WTC11 (cell line): ENCODE measurements at regions not wholly inside any gene's neighbourhood (a gene's known extent, or its start where the extent isn't known, plus 50 kb on each side); places are given as distances from the start of the nearest gene placed in this dataset.

Source experiments
- ATAC-seq: fragments of 200-7000 bp; cut with Tn5 transposase; 2 replicates; pipeline ENCODE4 v1.10.0; 2021; ENCODE audit warnings: mild to moderate bottlenecking, moderate library complexity
- CTCF ChIA-PET: fragments of 300-600 bp; sonication (Branson Sonifier 250); formaldehyde crosslinking; loops from one replicate; lab custom pipeline; 2021; ENCODE audit warnings: antibody characterized with exemption; lab: Charles Lee
- POLR2A ChIA-PET: fragments of 350-600 bp; sonication (Branson Sonifier 250); formaldehyde crosslinking; loops from one replicate; lab custom pipeline; 2021; ENCODE audit warnings: antibody characterized with exemption; lab: Charles Lee
- DNase-seq: peaks from one replicate; pipeline ENCODE4 v3.0.0; 2021; ENCODE audit warnings: low spot score
- H3K27ac Mint-ChIP-seq: 2 replicates; pipeline ENCODE4 v1.8.0; 2021; ENCODE audit warnings: mixed read lengths
- H3K27me3 Mint-ChIP-seq: 2 replicates; pipeline ENCODE4 v1.8.0; 2021; ENCODE audit warnings: low read depth, mild to moderate bottlenecking, moderate library complexity, mixed read lengths
- H3K36me3 Mint-ChIP-seq: 2 replicates; pipeline ENCODE4 v1.8.0; 2021; ENCODE audit warnings: mixed read lengths
- H3K4me1 Mint-ChIP-seq: 2 replicates; pipeline ENCODE4 v1.8.0; 2022; ENCODE audit warnings: mixed read lengths
- H3K4me3 Mint-ChIP-seq: 2 replicates; pipeline ENCODE4 v1.8.0; 2021; ENCODE audit warnings: mild to moderate bottlenecking, moderate library complexity, mixed read lengths
- H3K9me3 Mint-ChIP-seq: 2 replicates; pipeline ENCODE4 v1.8.0; 2021; ENCODE audit warnings: mixed read lengths
- CBFB ChIP-seq: sonication (generic); formaldehyde crosslinking; IDR thresholded peaks from 2 replicates; pipeline ENCODE4 v1.8.1; 2022; ENCODE audit warnings: mild to moderate bottlenecking, low read depth, missing genetic modification reagents
- E2F1 ChIP-seq: sonication (generic); formaldehyde crosslinking; IDR thresholded peaks from 2 replicates; pipeline ENCODE4 v1.8.0; 2022; ENCODE audit warnings: mild to moderate bottlenecking, missing genetic modification reagents
- FOXK1 ChIP-seq: sonication (generic); formaldehyde crosslinking; IDR thresholded peaks from 2 replicates; pipeline ENCODE4 v1.8.0; 2022; ENCODE audit warnings: mild to moderate bottlenecking, moderate library complexity, missing genetic modification reagents
- NR1H2 ChIP-seq: sonication (generic); formaldehyde crosslinking; IDR thresholded peaks from 2 replicates; pipeline ENCODE4 v1.9.0; 2021; ENCODE audit warnings: mild to moderate bottlenecking, moderate library complexity, missing genetic modification reagents
- NR2C2 ChIP-seq: sonication (generic); formaldehyde crosslinking; IDR thresholded peaks from 2 replicates; pipeline ENCODE4 v1.8.0; 2022; ENCODE audit warnings: mild to moderate bottlenecking, missing genetic modification reagents
- OVOL2 ChIP-seq: fragments of 250-450 bp; sonication (Bioruptor Pico); IDR thresholded peaks from 2 replicates; pipeline ENCODE4 v1.9.0; 2021; ENCODE audit warnings: mild to moderate bottlenecking, borderline replicate concordance
- PRDM15 ChIP-seq: sonication (generic); formaldehyde crosslinking; IDR thresholded peaks from 2 replicates; pipeline ENCODE4 v1.8.0; 2022; ENCODE audit warnings: missing genetic modification reagents
- SP1 ChIP-seq: sonication (generic); formaldehyde crosslinking; conservative IDR thresholded peaks from 2 replicates; pipeline ENCODE4 v1.8.1; 2022; ENCODE audit warnings: missing genetic modification reagents
- TP53 ChIP-seq: sonication (generic); formaldehyde crosslinking; IDR thresholded peaks from 2 replicates; pipeline ENCODE4 v1.8.1; 2023; ENCODE audit warnings: mild to moderate bottlenecking, missing genetic modification reagents
- USF2 ChIP-seq: sonication (generic); formaldehyde crosslinking; IDR thresholded peaks from 2 replicates; pipeline ENCODE4 v1.8.1; 2023; ENCODE audit warnings: mild to moderate bottlenecking, missing genetic modification reagents, moderate library complexity
- ZNF121 ChIP-seq: sonication (generic); formaldehyde crosslinking; IDR thresholded peaks from 2 replicates; pipeline ENCODE4 v1.8.0; 2023; ENCODE audit warnings: missing genetic modification reagents
- ZNF219 ChIP-seq: sonication (generic); formaldehyde crosslinking; IDR thresholded peaks from 2 replicates; pipeline ENCODE4 v1.8.0; 2023; ENCODE audit warnings: missing genetic modification reagents, mild to moderate bottlenecking, borderline replicate concordance
- ZNF232 ChIP-seq: sonication (generic); formaldehyde crosslinking; IDR thresholded peaks from 2 replicates; pipeline ENCODE4 v1.8.0; 2022; ENCODE audit warnings: mild to moderate bottlenecking, missing genetic modification reagents
- ZNF396 ChIP-seq: fragments of 250-450 bp; sonication (Bioruptor Pico); IDR thresholded peaks from 2 replicates; pipeline ENCODE4 v1.8.0; 2021; ENCODE audit warnings: mild to moderate bottlenecking, moderate library complexity, borderline replicate concordance
- TF ChIP-seq, protein P1 (sequence below): sonication (generic); formaldehyde crosslinking; IDR thresholded peaks from 2 replicates; pipeline ENCODE4 v1.8.1; 2022; ENCODE audit warnings: low read depth, mild to moderate bottlenecking, moderate library complexity, missing genetic modification reagents, borderline replicate concordance
- TF ChIP-seq, protein P2 (sequence below): sonication (generic); formaldehyde crosslinking; IDR thresholded peaks from 2 replicates; pipeline ENCODE4 v1.8.1; 2023; ENCODE audit warnings: mild to moderate bottlenecking, missing genetic modification reagents, borderline replicate concordance
- TF ChIP-seq, protein P3 (sequence below): sonication (generic); formaldehyde crosslinking; IDR thresholded peaks from 2 replicates; pipeline ENCODE4 v1.8.1; 2023; ENCODE audit warnings: mild to moderate bottlenecking, missing genetic modification reagents, moderate library complexity
- TF ChIP-seq, protein P4 (sequence below): sonication (generic); formaldehyde crosslinking; IDR thresholded peaks from 2 replicates; pipeline ENCODE4 v1.8.0; 2023; ENCODE audit warnings: missing genetic modification reagents

DNA sequence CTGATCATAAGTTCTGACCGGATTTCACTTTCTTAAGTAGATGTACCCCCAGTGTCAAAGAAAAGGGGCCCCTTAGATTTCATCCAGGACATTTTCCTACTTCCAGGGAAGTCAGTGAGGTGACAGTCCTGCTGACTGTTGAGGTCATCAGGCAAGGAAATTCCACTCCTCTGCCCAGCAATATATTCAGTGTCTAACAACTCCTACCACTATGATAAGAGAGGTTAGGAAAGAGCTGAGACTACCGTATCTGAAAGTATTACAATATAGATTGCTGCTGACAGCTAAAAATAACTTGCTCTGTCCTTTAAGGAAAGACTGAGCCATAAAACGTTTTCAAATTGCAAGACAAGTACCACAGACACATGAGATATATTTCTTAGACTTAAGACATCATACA is 325.1 kb downstream of the EFNB2 start (continued):
- no peak for TF ChIP-seq PRDM15 (CRISPR knock-in tag)
- TF ChIP-seq FOXK1: no peak
- TF ChIP-seq SP1 (CRISPR knock-in tag): no peak
- no peak for TF ChIP-seq CBFB
- no peak for TF ChIP-seq TP53 (CRISPR knock-in tag)
- no peak for TF ChIP-seq NR1H2 (CRISPR knock-in tag)
- no peak for TF ChIP-seq OVOL2 (CRISPR knock-in tag)
- no peak for TF ChIP-seq ZNF396 (CRISPR knock-in tag)
- TF ChIP-seq, protein P1, sequence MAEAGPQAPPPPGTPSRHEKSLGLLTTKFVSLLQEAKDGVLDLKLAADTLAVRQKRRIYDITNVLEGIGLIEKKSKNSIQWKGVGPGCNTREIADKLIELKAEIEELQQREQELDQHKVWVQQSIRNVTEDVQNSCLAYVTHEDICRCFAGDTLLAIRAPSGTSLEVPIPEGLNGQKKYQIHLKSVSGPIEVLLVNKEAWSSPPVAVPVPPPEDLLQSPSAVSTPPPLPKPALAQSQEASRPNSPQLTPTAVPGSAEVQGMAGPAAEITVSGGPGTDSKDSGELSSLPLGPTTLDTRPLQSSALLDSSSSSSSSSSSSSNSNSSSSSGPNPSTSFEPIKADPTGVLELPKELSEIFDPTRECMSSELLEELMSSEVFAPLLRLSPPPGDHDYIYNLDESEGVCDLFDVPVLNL (CRISPR knock-in tag): no peak

GRCh38 chr13:106205871-106206270 is 329.6 kb downstream of the EFNB2 start:
- ATAC-seq: peak; percentile 90
- DNase-seq: no peak
- H3K4me1 Mint-ChIP-seq: peaks cover 62% of the 10 kb centered on the region
- 0 out of 2 replicates have a peak overlapping the region, but pooled peaks have one; percentile 31 for H3K27ac Mint-ChIP-seq
- ChIA-PET POLR2A (no interaction called here), CTCF (no interaction called here)
- no peaks in the 10 kb centered on the region for H3K27me3 Mint-ChIP-seq
- TF ChIP-seq E2F1: no peak
- TF ChIP-seq, protein P2, sequence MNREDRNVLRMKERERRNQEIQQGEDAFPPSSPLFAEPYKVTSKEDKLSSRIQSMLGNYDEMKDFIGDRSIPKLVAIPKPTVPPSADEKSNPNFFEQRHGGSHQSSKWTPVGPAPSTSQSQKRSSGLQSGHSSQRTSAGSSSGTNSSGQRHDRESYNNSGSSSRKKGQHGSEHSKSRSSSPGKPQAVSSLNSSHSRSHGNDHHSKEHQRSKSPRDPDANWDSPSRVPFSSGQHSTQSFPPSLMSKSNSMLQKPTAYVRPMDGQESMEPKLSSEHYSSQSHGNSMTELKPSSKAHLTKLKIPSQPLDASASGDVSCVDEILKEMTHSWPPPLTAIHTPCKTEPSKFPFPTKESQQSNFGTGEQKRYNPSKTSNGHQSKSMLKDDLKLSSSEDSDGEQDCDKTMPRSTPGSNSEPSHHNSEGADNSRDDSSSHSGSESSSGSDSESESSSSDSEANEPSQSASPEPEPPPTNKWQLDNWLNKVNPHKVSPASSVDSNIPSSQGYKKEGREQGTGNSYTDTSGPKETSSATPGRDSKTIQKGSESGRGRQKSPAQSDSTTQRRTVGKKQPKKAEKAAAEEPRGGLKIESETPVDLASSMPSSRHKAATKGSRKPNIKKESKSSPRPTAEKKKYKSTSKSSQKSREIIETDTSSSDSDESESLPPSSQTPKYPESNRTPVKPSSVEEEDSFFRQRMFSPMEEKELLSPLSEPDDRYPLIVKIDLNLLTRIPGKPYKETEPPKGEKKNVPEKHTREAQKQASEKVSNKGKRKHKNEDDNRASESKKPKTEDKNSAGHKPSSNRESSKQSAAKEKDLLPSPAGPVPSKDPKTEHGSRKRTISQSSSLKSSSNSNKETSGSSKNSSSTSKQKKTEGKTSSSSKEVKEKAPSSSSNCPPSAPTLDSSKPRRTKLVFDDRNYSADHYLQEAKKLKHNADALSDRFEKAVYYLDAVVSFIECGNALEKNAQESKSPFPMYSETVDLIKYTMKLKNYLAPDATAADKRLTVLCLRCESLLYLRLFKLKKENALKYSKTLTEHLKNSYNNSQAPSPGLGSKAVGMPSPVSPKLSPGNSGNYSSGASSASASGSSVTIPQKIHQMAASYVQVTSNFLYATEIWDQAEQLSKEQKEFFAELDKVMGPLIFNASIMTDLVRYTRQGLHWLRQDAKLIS (CRISPR knock-in tag): no peak
- no peak for TF ChIP-seq ZNF219
- TF ChIP-seq NR2C2 (CRISPR knock-in tag): no peak
- no peak for TF ChIP-seq ZNF232 (CRISPR knock-in tag)
- peaks cover 10% of the 10 kb centered on the region for H3K9me3 Mint-ChIP-seq
- no peak overlapping the region for H3K4me3 Mint-ChIP-seq
- H3K36me3 Mint-ChIP-seq: 0 out of 2 replicates have a peak, but pooled peaks cover 3% of the 10 kb centered on the region

DNA sequence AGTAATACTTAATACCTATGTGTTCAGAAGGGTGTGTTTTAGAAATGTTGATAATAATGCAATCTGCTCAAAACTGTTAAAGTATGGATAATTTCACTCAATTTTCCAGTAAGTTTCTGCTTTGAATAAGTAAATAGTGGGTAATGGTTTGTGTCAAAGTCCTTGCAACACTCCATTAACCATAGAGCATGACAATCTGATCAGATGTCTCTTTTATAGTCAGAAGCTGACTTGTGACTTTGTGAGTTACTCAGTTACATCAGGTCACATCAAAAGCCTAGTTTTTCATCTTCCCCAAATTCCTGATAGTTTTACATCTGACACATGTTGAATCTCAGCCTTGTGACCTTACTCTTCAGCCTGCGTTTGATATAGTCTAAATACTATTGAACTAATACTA is 338.0 kb downstream of the EFNB2 start:
- Mint-ChIP-seq H3K27ac (no peak overlapping the region), H3K4me3 (no peak overlapping the region), H3K4me1 (peaks cover 25% of the 10 kb centered on the region), H3K27me3 (no peaks in the 10 kb centered on the region), H3K9me3 (no peaks in the 10 kb centered on the region), H3K36me3 (no peaks in the 10 kb centered on the region)
- TF ChIP-seq ZNF121 (no peak), FOXK1 (no peak), USF2 (no peak)
- TF ChIP-seq, protein P3, sequence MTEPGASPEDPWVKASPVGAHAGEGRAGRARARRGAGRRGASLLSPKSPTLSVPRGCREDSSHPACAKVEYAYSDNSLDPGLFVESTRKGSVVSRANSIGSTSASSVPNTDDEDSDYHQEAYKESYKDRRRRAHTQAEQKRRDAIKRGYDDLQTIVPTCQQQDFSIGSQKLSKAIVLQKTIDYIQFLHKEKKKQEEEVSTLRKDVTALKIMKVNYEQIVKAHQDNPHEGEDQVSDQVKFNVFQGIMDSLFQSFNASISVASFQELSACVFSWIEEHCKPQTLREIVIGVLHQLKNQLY: no peak
- TF ChIP-seq, protein P4, sequence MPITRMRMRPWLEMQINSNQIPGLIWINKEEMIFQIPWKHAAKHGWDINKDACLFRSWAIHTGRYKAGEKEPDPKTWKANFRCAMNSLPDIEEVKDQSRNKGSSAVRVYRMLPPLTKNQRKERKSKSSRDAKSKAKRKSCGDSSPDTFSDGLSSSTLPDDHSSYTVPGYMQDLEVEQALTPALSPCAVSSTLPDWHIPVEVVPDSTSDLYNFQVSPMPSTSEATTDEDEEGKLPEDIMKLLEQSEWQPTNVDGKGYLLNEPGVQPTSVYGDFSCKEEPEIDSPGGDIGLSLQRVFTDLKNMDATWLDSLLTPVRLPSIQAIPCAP (CRISPR knock-in tag): no peak
- ChIA-PET POLR2A (no interaction called here), CTCF (no interaction called here)
- DNase-seq: no peak
- no peak for ATAC-seq
